ENCODE measurements at regions not wholly inside any gene's neighbourhood (a gene's known extent, or its start where the extent isn't known, plus 50 kb on each side); places are given as distances from the start of the nearest gene placed in this dataset.

DNA sequence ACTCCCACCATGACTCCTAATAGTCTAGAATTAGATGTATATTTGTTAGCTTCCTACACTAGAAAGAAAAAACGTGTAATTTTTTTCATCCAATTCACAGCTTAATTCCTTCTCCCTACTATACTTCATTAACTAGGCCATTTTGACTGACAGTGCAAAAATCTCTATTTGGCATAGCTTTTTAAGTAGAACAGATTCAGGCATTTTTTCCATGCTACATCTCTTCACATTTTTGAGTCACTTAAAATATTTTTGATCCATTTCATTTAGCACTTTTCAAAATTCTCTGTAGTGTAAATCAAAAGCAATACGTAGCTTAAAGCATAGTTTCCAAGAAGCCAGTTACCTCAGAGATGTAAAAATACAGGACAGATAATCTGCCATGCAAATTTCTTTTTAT is 391.1 kb upstream of the NPVF start:
- peak overlapping the region; percentile 43 to 89 (median 86) for H3K27ac ChIP-seq
- no peaks in the 10 kb centered on the region for H3K27me3 ChIP-seq
- 60 to 72% methylated on average over 2 of the region's 2 CpGs for WGBS, 2 donors
- H3K36me3 ChIP-seq, result no peaks in the 10 kb centered on the region
- no peak for DNase-seq
- H3K4me3 ChIP-seq, result peak overlapping the region in 1 of 4 donors; percentile 7
- no peaks in the 10 kb centered on the region for H3K9me3 ChIP-seq
- TF ChIP-seq, protein P1, sequence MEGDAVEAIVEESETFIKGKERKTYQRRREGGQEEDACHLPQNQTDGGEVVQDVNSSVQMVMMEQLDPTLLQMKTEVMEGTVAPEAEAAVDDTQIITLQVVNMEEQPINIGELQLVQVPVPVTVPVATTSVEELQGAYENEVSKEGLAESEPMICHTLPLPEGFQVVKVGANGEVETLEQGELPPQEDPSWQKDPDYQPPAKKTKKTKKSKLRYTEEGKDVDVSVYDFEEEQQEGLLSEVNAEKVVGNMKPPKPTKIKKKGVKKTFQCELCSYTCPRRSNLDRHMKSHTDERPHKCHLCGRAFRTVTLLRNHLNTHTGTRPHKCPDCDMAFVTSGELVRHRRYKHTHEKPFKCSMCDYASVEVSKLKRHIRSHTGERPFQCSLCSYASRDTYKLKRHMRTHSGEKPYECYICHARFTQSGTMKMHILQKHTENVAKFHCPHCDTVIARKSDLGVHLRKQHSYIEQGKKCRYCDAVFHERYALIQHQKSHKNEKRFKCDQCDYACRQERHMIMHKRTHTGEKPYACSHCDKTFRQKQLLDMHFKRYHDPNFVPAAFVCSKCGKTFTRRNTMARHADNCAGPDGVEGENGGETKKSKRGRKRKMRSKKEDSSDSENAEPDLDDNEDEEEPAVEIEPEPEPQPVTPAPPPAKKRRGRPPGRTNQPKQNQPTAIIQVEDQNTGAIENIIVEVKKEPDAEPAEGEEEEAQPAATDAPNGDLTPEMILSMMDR (IDR thresholded peaks at IDR 0.05), result no peak
- intact Hi-C loops (cut with DNase I), result no loop called here
- H3K4me1 ChIP-seq, result peaks cover 0 to 23% (median 8%) of the 10 kb centered on the region in 3 donors

DNA sequence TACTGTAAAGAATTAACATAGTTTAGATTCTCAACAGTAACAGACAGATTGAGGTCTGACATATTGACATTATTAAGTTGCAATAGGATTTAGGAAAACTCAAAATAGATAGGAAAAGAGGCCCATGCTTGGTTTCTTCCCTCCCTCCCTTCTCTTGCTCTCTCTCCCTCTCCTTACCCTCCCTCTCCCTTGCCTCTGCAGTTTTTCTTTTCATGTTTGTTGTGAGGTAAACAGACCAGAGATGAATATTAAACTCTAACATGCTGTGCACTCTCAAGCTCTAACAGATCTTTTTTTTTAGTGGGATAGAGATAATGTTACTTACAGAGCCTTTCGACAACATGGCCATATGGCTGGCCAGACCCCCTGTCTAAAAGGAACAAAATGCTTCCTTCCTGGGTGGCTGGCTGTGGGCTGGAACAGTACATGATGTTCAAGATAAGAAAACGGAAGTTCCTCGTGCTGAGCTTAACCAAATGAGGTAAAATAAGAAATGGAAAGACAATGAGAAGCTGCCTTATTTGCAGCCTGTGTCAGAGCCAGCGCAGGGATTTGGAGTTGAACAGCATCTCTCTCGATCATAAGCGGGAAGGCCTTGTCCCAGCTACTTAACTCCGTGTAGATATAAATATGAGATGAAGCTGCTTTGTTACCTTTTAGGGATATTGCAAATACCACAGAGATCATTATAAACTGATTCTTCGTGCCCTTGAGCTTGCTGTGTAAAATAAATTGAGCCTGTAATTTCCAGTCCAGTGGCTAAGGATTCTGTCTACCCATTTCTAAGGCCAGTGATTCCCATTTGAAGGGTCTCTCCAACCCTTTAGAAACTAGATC is 391.9 kb upstream of the NPVF start:
- TF ChIP-seq POLR2A (IDR thresholded peaks at IDR 0.05), result peak in 1 of 4 donors; percentile 37
- TF ChIP-seq, protein P1 (IDR thresholded peaks at IDR 0.05), result no peak
- peaks cover 0 to 25% (median 12%) of the 10 kb centered on the region in 3 donors for H3K4me1 ChIP-seq
- no peaks in the 10 kb centered on the region for H3K9me3 ChIP-seq
- WGBS, 2 donors, result 45 to 46% methylated on average over 8 of the region's 8 CpGs
- H3K36me3 ChIP-seq, result no peaks in the 10 kb centered on the region
- no peaks in the 10 kb centered on the region for H3K27me3 ChIP-seq
- H3K4me3 ChIP-seq, result peak overlapping the region in 1 of 4 donors; percentile 7
- intact Hi-C loops (cut with DNase I), result no loop called here
- peak overlapping the region; percentile 71 to 89 (median 86) for H3K27ac ChIP-seq
- no peak for DNase-seq

DNA sequence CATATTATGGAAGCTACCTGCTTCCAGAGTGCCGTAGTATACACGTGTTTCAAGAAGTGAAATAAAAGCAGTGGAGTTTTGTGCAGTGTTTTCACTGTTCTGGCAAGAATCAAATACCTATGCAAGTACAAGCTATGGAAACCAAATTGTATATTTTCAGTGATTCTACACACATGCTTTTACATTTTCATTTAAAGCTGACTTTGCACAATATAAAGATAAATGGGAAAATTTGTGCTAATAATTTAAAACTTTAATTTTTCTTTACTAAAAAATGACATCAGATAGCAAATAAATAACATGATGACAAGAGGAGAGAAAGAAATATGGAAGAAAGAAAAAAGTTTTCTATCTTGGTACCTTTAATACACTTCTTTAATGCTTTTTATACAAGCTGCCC is 393.7 kb upstream of the NPVF start:
- TF ChIP-seq POLR2A (IDR thresholded peaks at IDR 0.05), result no peak
- TF ChIP-seq, protein P1 (IDR thresholded peaks at IDR 0.05), result no peak
- H3K27ac ChIP-seq, result peak overlapping the region in 3 of 4 donors; percentile 86 to 89 (median 87)
- H3K4me3 ChIP-seq, result no peak overlapping the region
- WGBS, 2 donors, result 80 to 81% methylated on average over 2 of the region's 2 CpGs
- no peaks in the 10 kb centered on the region for H3K9me3 ChIP-seq
- H3K4me1 ChIP-seq, result peaks cover 0 to 16% (median 10%) of the 10 kb centered on the region in 3 donors
- no peaks in the 10 kb centered on the region for H3K36me3 ChIP-seq
- intact Hi-C loops (cut with DNase I), result no loop called here
- no peaks in the 10 kb centered on the region for H3K27me3 ChIP-seq
- DNase-seq, result no peak

DNA sequence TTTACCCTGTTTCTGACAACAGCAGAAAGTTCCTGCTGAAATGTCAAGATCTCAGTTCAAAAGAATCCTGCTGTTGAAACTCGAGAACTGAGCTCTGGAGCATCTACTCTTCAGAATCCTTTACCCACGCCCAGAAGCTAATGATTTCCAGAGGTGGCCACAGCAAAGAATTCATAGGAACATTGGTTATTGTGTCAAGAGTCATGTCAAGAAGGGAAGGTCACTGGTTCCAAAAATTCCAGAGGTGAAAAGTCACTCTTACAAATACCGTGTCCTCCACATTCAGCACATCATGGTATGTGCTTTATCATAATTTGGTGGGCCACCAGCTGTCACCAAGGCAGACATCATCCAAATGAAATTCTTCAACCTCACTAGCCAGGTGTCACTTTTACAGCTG is 394.4 kb upstream of the NPVF start:
- no peak overlapping the region for H3K4me3 ChIP-seq
- 38 to 56% methylated on average over 3 of the region's 3 CpGs for WGBS, 2 donors
- H3K27ac ChIP-seq, result peak overlapping the region in 2 of 4 donors; percentile 45 to 87
- intact Hi-C loops (cut with DNase I), result no loop called here
- no peaks in the 10 kb centered on the region for H3K36me3 ChIP-seq
- H3K9me3 ChIP-seq, result no peaks in the 10 kb centered on the region
- TF ChIP-seq POLR2A (IDR thresholded peaks at IDR 0.05), result no peak
- TF ChIP-seq, protein P1 (IDR thresholded peaks at IDR 0.05), result no peak
- no peaks in the 10 kb centered on the region for H3K27me3 ChIP-seq
- DNase-seq, result no peak
- peaks cover 0 to 16% (median 10%) of the 10 kb centered on the region in 3 donors for H3K4me1 ChIP-seq

DNA sequence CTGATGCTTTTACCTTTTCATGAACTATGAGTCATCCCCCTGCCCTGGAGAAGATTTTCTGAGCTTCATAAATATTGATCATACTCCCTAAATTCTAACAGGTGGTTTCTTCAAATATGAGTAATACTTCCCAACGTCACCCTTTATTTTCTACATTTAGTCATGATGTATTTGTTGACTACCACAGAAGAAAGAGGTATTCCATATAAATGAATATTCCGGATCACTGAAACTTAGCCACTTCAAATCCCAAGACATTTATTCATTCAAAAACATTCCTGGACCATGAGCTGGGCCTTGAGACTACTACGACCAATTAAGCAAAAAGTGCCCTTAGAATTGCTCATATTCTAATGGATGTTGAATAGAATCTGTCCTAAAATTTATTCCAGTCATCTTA is 395.8 kb upstream of the NPVF start:
- no peaks in the 10 kb centered on the region for H3K27me3 ChIP-seq
- H3K27ac ChIP-seq, result peak overlapping the region in 2 of 4 donors; percentile 73 to 76
- intact Hi-C loops (cut with DNase I), result no loop called here
- no peaks in the 10 kb centered on the region for H3K36me3 ChIP-seq
- H3K4me3 ChIP-seq, result no peak overlapping the region
- peaks cover 0 to 16% (median 8%) of the 10 kb centered on the region in 3 donors for H3K4me1 ChIP-seq
- TF ChIP-seq, protein P1 (IDR thresholded peaks at IDR 0.05), result no peak
- TF ChIP-seq POLR2A (IDR thresholded peaks at IDR 0.05), result no peak
- 48 to 60% methylated on average over 3 of the region's 3 CpGs for WGBS, 2 donors
- no peaks in the 10 kb centered on the region for H3K9me3 ChIP-seq
- no peak for DNase-seq
